Suppressor macrophage treated with lipopolysaccharide for 4 hours (primary cell): ENCODE measurements at regions not wholly inside any gene's neighbourhood (a gene's known extent, or its start where the extent isn't known, plus 50 kb on each side); places are given as distances from the start of the nearest gene placed in this dataset.

Source experiments
- DNase-seq: peaks from one replicate; pipeline ENCODE4 v3.0.0-alpha.2; 2020

- DNase-seq: no peak
Observed at GRCh38 chr6:1485678-1486077, 96.3 kb downstream of the FOXF2 start.

GRCh38 chr6:1486387-1486786, 97.0 kb downstream of the FOXF2 start:
- DNase-seq: no peak

- DNase-seq: no peak
Observed at GRCh38 chr6:1487239-1487638, 97.9 kb downstream of the FOXF2 start.

- DNase-seq: no peak
Observed at GRCh38 chr6:1491025-1491424, 101.6 kb downstream of the FOXF2 start.

GRCh38 chr6:1491591-1492319, 102.4 kb downstream of the FOXF2 start:
- no peak for DNase-seq

- DNase-seq: no peak
Observed at GRCh38 chr6:1494671-1495070, 105.3 kb downstream of the FOXF2 start.

GRCh38 chr6:1495344-1495743, 106.0 kb downstream of the FOXF2 start:
- DNase-seq: no peak

GRCh38 chr6:1496092-1496491, 106.7 kb downstream of the FOXF2 start:
- no peak for DNase-seq

GRCh38 chr6:1496836-1497760, 107.7 kb downstream of the FOXF2 start:
- no peak for DNase-seq

- DNase-seq: no peak
Observed at GRCh38 chr6:1497761-1498105, 108.4 kb downstream of the FOXF2 start.

GRCh38 chr6:1498491-1499113, 109.2 kb downstream of the FOXF2 start:
- DNase-seq: no peak

- DNase-seq: no peak
Observed at GRCh38 chr6:1499777-1500176, 109.9 kb upstream of the FOXC1 start.

- no peak for DNase-seq
Observed at GRCh38 chr6:1500913-1501312, 108.8 kb upstream of the FOXC1 start.

GRCh38 chr6:1502041-1502440, 107.7 kb upstream of the FOXC1 start:
- DNase-seq: no peak

GRCh38 chr6:1503811-1504210, 105.9 kb upstream of the FOXC1 start:
- DNase-seq: no peak

- no peak for DNase-seq
Observed at GRCh38 chr6:1504465-1504864, 105.2 kb upstream of the FOXC1 start.

GRCh38 chr6:1507251-1507650, 102.5 kb upstream of the FOXC1 start:
- no peak for DNase-seq

GRCh38 chr6:1509241-1509640, 100.5 kb upstream of the FOXC1 start:
- DNase-seq: no peak

GRCh38 chr6:1510239-1510638, 99.5 kb upstream of the FOXC1 start:
- DNase-seq: no peak

- no peak for DNase-seq
Observed at GRCh38 chr6:1513215-1513780, 96.4 kb upstream of the FOXC1 start.

- DNase-seq: no peak
Observed at GRCh38 chr6:1514078-1514477, 95.6 kb upstream of the FOXC1 start.

- no peak for DNase-seq
Observed at GRCh38 chr6:1515280-1515679, 94.4 kb upstream of the FOXC1 start.

- no peak for DNase-seq
Observed at GRCh38 chr6:1515781-1516180, 93.9 kb upstream of the FOXC1 start.
